Keratinocyte (primary cell): ENCODE measurements at regions not wholly inside any gene's neighbourhood (a gene's known extent, or its start where the extent isn't known, plus 50 kb on each side); places are given as distances from the start of the nearest gene placed in this dataset.

Experiments used
- DNase-seq: peaks from one replicate; pipeline ENCODE4 v3.0.0-alpha.2; 2011; ENCODE audit warnings: low read depth, missing footprints, low spot score
- FAIRE-seq: peaks from 2 replicates; lab custom pipeline; 2011; peaks lifted over from hg19 to GRCh38; lab: Jason Lieb, UNC
- H2AFZ ChIP-seq: 2 replicates; pipeline ENCODE4 v1.6.0; 2012; ENCODE audit warnings: low read length, control low read depth, inconsistent platforms; ENCODE audit not compliant: control insufficient read depth
- H3K27ac ChIP-seq: 2 replicates; pipeline ENCODE4 v1.5.1; 2011; ENCODE audit warnings: low read length; ENCODE audit not compliant: control insufficient read depth, insufficient read depth
- H3K27me3 ChIP-seq: 3 replicates; pipeline ENCODE4 v1.6.0; 2011; ENCODE audit warnings: low read length; ENCODE audit not compliant: control insufficient read depth, insufficient read depth; ENCODE audit errors: extremely low read depth
- H3K36me3 ChIP-seq, 2 experiments: 2 replicates in 1 of 2; 3 replicates in 1 of 2; pipeline ENCODE4 v1.5.1; 2011; ENCODE audit warnings: low read length in 2 of 2, mild to moderate bottlenecking in 1 of 2; ENCODE audit not compliant: control insufficient read depth in 2 of 2, insufficient read depth in 2 of 2; ENCODE audit errors: extremely low read depth in 1 of 2
- H3K4me1 ChIP-seq: 3 replicates; pipeline ENCODE4 v1.5.1; 2011; ENCODE audit warnings: low read length; ENCODE audit not compliant: control insufficient read depth, insufficient read depth; ENCODE audit errors: extremely low read depth
- H3K4me2 ChIP-seq: 3 replicates; pipeline ENCODE4 v1.6.0; 2011; ENCODE audit warnings: low read depth, low read length; ENCODE audit not compliant: control insufficient read depth, insufficient read depth; ENCODE audit errors: extremely low read depth
- H3K4me3 ChIP-seq, 3 experiments: fragments of 200-600 bp in 1 of 3; sonication (generic) in 1 of 3; 2 replicates in 2 of 3; 3 replicates in 1 of 3; pipeline ENCODE4 v1.5.1; 2011 to 2016; ENCODE audit warnings: low read length in 3 of 3, mild to moderate bottlenecking in 3 of 3, control low read depth in 2 of 3, inconsistent platforms in 1 of 3, low read depth in 1 of 3, mixed read lengths in 1 of 3, mixed run types in 1 of 3, moderate library complexity in 1 of 3; ENCODE audit not compliant: control insufficient read depth in 2 of 3, insufficient read depth in 2 of 3; ENCODE audit errors: extremely low read depth in 1 of 3
- H3K79me2 ChIP-seq: 2 replicates; pipeline ENCODE4 v1.6.0; 2012; ENCODE audit warnings: low read length; ENCODE audit not compliant: control insufficient read depth, insufficient read depth
- H3K9ac ChIP-seq: 3 replicates; pipeline ENCODE4 v1.6.0; 2011; ENCODE audit warnings: low read length; ENCODE audit not compliant: control insufficient read depth, insufficient read depth; ENCODE audit errors: extremely low read depth
- H3K9me1 ChIP-seq: 3 replicates; pipeline ENCODE4 v1.6.0; 2011; ENCODE audit warnings: low read length; ENCODE audit not compliant: control insufficient read depth, insufficient read depth; ENCODE audit errors: extremely low read depth
- H3K9me3 ChIP-seq: 2 replicates; pipeline ENCODE4 v1.5.1; 2012; ENCODE audit warnings: low read depth, low read length; ENCODE audit not compliant: control insufficient read depth
- H4K20me1 ChIP-seq: 3 replicates; pipeline ENCODE4 v1.6.0; 2011; ENCODE audit warnings: low read length; ENCODE audit not compliant: control insufficient read depth, insufficient read depth; ENCODE audit errors: extremely low read depth
- CTCF ChIP-seq, 3 experiments: IDR thresholded peaks in 1 of 3; conservative IDR thresholded peaks in 1 of 3; optimal IDR thresholded peaks in 1 of 3; 2 replicates in 2 of 3; 3 replicates in 1 of 3; pipeline versions ENCODE3 to v1.5.1; 2011; ENCODE audit warnings: low read length in 3 of 3, mild to moderate bottlenecking in 3 of 3, moderate library complexity in 2 of 3, control low read depth in 1 of 3, inconsistent platforms in 1 of 3; ENCODE audit not compliant: insufficient read depth in 2 of 3; ENCODE audit errors: extremely low read depth in 1 of 3
- EZH2 ChIP-seq: IDR thresholded peaks from one replicate; pipeline ENCODE4 v1.6.1; 2012; ENCODE audit warnings: inconsistent platforms, mild to moderate bottlenecking, low read length, moderate library complexity
- dilution Hi-C: fragments of 300-500 bp; cut with MboI; formaldehyde crosslinking; loops from one replicate; pipeline ENCODE4 v1.7.0; 2020; ENCODE audit warnings: low sequenced_read_pairs; ENCODE audit not compliant: extremely low pct_ligation_motif_present

- dilution Hi-C loops = no loop called here
- no peaks in the 10 kb centered on the region for H3K79me2 ChIP-seq
- H3K36me3 ChIP-seq = no peaks in the 10 kb centered on the region
- no peaks in the 10 kb centered on the region for H3K9me3 ChIP-seq
- no peaks in the 10 kb centered on the region for H4K20me1 ChIP-seq
- no peak overlapping the region for H3K4me3 ChIP-seq
- no peaks in the 10 kb centered on the region for H3K4me1 ChIP-seq
- no peaks in the 10 kb centered on the region for H3K9me1 ChIP-seq
- DNase-seq (no peak), FAIRE-seq (no peak)
- H2AFZ ChIP-seq = no peak overlapping the region
- H3K27ac ChIP-seq = no peak overlapping the region
- no peak for TF ChIP-seq CTCF (optimal IDR thresholded peaks at IDR 0.05 in 1 of 3, IDR thresholded peaks at IDR 0.05 in 1 of 3, conservative IDR thresholded peaks at IDR 0.05 in 1 of 3; ENCODE audit: extremely low read depth in 1 of 3, insufficient read depth in 2 of 3, low read length in 3 of 3)
- no peak for TF ChIP-seq EZH2
- no peak overlapping the region for H3K9ac ChIP-seq
- no peak overlapping the region for H3K4me2 ChIP-seq
- H3K27me3 ChIP-seq = no peaks in the 10 kb centered on the region
Measured at GRCh38 chr7:21221130-21221529, 206.8 kb upstream of the SP4 start.

- Histone ChIP-seq H3K9ac (no peak overlapping the region), H3K36me3 (no peaks in the 10 kb centered on the region), H3K9me1 (no peaks in the 10 kb centered on the region), H3K27ac (no peak overlapping the region), H3K4me1 (no peaks in the 10 kb centered on the region), H3K27me3 (no peaks in the 10 kb centered on the region), H3K9me3 (no peaks in the 10 kb centered on the region), H2AFZ (no peak overlapping the region), H3K4me3 (no peak overlapping the region), H3K4me2 (no peak overlapping the region), H4K20me1 (no peaks in the 10 kb centered on the region), H3K79me2 (no peaks in the 10 kb centered on the region)
- TF ChIP-seq EZH2 (no peak), CTCF (optimal IDR thresholded peaks at IDR 0.05 in 1 of 3, IDR thresholded peaks at IDR 0.05 in 1 of 3, conservative IDR thresholded peaks at IDR 0.05 in 1 of 3; ENCODE audit: extremely low read depth in 1 of 3, insufficient read depth in 2 of 3, low read length in 3 of 3) (no peak)
- FAIRE-seq (no peak), DNase-seq (no peak)
- dilution Hi-C loops = no loop called here
Measured at GRCh38 chr7:21238400-21239116, 189.3 kb upstream of the SP4 start.
